HG02763 (cell line): ENCODE measurements at regions not wholly inside any gene's neighbourhood (a gene's known extent, or its start where the extent isn't known, plus 50 kb on each side); places are given as distances from the start of the nearest gene placed in this dataset.

ENCODE experiments used
- ATAC-seq: cut with Tn5 transposase; IDR thresholded peaks from one replicate; pipeline ENCODE4 v1.9.1; 2021; ENCODE audit warnings: mild to moderate bottlenecking, moderate library complexity; ENCODE audit not compliant: unreplicated experiment

DNA sequence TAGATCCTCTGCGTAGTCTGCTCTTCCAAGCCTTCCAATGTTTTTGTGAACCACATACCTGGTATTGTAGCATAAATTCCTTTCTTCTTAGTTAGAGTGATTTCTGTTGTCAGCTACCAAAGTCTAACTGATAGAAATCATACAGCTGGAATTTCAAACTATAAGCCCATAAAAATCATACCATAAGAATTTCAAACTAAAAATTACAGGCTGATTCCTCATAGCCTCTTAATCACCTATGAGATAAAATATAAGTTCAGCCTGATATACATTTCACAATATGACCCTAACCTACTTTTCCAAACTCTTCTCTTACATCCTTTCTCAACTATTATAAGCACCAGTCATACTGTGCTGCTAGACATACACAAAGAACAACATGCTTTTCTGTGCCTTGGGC, 64.8 kb downstream of the PTHLH start:
- ATAC-seq, result no peak

DNA sequence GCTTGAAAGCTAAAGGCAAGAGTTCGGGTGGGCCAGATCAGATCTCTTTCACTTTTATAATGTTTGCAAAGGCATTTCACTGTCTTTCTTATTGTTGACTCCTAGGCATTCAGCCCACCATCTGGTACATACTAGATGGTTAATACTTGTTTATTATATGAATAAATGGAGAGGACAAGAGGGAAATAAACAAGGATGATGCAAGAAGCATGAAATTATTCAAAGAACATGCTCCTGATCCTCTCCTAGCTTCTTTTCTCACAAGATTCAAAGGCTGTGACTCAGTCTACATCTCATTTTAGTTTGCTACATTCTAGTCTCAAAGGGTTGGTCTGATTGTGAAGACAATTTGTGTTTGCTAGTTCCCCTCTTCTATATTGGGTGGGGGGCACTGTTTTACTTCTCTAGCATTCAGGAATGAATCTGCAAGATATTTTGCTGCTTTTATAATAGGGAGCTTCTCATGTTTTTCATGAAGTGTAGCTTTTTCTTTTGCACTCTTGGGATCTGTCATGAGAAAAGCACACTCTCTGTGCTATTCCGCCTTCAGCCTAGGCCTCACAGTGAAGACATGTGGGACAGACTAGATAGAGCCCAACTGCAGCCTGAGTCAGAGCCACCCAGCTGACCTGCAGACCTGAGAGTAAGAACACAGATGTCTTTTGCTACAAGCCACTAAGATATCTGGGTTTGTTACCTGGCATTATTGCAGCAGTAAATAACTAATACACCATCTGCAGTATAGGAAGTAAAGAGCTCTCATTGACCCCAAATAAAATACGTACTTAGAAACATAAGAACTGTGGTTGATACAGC, 65.7 kb downstream of the PTHLH start:
- no peak for ATAC-seq

DNA sequence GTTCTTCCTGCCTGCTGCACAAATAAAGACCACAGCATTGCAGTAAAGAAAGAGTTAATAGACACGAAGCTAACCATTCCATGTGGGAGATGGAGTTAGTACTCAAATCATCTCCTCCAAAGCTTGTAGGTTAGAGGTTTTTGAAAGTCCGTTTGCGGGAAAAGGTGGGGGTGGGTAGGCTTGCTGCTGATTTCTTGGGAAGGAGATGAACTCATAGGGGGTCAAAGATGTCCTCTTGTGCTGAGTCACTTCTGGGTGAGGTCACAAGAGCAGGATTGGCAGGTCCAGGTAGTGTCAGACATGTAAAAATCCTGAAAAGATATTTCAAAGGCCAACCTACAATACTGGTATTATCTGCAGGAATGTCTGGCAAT, 66.4 kb downstream of the PTHLH start:
- no peak for ATAC-seq

- ATAC-seq, result no peak
These were observed 67.0 kb downstream of the PTHLH start for GRCh38 chr12:27905285-27906126.

- no peak for ATAC-seq
These were observed 69.9 kb downstream of the PTHLH start for GRCh38 chr12:27902651-27903050.

- ATAC-seq, result no peak
These were observed 70.6 kb downstream of the PTHLH start for GRCh38 chr12:27901959-27902358.

DNA sequence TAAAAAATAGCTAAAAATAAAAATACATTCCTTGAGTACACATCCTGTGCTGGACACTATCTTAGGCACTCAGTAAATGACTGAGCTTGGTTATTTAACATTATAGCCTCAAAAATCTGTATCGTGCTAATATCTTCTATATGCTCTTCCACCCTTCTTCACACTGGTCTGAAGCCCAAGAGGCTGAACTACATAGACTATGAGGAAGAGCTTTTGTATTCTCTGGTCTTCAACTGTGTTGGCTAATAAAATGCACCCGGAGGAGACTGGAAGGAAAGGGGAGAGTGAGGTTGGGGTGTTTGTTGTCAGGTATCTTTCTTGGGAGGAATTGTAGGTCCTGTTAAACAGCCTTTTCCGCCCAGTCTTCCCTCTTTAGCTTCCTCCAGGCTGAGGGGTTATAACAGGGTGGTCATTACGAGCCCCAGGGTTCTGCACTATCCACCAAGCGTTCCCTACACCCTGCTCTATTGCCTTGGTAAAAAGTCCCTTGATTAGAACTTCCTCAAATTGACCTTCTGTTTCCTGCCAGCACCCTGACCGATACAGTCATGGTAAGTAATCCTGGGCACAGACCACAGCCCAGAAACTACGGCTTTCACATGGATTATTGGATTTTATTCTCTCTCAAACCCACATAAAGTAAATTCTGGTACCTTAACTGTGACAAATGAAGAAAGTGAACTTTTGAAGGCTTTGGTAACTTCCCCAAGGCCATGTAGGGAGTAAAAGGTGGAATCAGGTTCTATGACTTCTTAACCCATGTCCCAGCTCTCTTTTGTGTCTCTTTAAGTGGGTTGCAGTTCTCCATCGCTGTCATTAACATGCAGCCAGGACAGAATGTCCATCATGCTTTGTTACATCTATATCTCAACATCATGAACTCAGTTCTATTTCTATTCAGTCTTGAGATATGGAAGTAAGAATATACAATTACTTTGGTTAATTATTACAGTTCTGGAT, 71.3 kb downstream of the PTHLH start:
- ATAC-seq, result peak; percentile 54

GRCh38 chr12:27899151-27899661, 73.3 kb downstream of the PTHLH start:
- no peak for ATAC-seq

GRCh38 chr12:27898022-27898421, 74.5 kb downstream of the PTHLH start:
- ATAC-seq, result no peak

- ATAC-seq, result no peak
These were observed 76.0 kb downstream of the PTHLH start for GRCh38 chr12:27896419-27896990.

GRCh38 chr12:27894309-27894708, 78.2 kb downstream of the PTHLH start:
- ATAC-seq, result no peak

- ATAC-seq, result no peak
These were observed 92.8 kb downstream of the PTHLH start for GRCh38 chr12:27879708-27880107.

DNA sequence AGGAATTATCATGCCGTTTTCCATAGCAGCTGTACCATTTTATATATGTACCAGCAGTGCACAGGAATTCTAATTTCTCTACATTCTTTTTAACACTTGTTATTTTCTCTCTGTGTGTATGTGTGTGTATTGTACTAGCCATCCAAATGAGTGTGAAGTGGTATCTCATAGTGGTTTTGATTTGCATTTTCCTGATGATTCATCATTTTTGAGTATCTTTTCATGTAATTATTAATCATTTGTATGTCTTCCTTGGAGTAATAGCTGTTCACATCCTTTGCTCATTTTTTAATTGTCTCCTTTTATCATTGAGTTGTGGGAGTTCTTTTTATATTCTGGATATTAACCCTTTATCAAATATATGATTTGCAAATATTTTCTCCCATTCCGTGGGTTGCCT, 95.6 kb upstream of the MANSC4 start:
- ATAC-seq, result no peak

DNA sequence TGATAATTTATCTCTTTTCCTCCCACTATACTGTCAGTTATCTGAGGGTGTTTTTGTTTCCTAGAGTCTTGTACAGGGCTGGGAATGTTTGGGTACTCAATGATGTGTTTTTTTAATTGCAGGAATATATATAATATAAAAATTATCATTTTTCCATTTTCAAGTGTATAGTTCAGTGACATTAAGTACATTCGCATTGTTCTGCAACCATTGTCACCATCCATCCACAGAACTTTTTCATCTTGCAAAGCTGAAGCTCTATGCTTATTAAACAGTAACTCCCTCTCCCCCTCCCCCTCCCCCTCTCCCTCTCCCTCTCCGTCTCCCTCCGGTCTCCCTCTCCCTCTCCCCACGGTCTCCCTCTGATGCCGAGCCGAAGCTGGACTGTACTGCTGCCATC, 93.0 kb upstream of the MANSC4 start:
- no peak for ATAC-seq

GRCh38 chr12:27871946-27872345, 91.9 kb upstream of the MANSC4 start:
- no peak for ATAC-seq

GRCh38 chr12:27870939-27871338, 90.9 kb upstream of the MANSC4 start:
- no peak for ATAC-seq

DNA sequence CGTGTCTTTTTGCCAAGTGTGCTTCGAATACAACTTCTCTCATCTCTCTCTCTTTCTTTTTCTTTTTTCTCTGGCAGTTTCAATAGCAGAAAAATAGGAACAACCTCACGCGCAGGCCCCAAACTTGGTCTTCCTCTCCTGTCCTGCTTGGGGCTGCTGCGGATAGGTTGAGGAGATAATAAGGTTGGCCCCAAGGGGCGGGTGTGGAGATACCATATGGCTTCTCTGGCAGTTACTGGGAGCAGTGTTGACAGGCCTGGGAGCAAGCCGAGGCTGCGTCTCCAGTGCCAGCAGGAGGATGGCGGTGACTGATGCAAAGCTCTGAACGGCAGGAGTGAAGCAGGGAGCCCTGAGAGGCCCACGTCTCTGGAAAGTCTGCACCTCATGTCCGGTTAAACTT, 89.5 kb upstream of the MANSC4 start:
- no peak for ATAC-seq

DNA sequence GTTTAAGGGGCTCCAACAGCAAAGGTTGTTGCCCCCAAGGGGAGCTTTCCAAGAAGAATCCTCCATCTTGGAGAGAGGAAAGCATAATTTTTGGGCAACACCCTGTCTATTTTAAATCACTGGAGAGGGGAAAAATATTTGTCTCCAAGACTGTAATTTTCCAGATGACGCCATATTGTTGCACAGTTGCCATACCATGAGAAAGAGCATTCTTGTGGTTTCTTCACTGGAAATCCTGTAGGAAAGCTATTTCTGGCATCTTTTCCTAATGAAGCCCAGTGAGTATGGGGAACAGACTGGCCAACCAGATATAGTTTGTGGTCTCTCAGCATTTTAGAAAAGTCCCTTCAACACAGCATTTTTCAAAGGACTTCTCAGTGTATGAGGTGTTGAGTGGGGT, 88.1 kb upstream of the MANSC4 start:
- ATAC-seq, result no peak

DNA sequence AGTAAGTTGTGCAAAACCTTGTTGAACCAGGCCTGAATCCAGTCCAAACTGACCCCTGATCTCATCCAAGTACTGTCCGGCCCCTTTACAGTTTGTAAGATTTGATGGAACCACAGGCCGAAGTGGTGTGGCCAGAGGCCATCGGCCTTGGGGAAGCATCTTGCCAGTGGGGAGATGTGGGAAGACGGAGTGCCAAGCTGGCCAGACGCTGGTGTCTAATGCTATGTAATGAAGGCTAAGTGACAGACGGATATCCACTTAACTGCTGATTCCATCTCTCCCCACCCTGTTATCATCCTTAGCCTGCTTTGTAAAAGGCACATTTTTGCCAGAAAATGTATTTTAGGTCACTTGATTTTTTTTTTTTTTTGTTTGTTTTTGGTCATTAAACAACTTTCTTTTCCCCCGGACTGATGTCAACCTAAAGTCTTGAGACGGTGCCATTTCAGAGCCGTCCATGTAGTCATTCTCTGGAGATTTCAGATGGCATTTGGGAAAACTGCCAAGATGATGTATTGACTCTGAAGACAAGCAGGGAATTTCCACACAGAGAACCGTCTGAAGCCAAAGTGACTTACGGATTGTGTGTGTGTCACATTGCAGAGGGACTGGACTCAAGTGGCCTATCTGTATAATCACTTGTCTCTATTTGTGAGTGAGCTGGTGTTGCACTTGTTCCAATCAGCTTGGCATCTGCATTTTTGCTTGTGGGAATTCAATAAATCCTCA, 86.5 kb upstream of the MANSC4 start:
- no peak for ATAC-seq

DNA sequence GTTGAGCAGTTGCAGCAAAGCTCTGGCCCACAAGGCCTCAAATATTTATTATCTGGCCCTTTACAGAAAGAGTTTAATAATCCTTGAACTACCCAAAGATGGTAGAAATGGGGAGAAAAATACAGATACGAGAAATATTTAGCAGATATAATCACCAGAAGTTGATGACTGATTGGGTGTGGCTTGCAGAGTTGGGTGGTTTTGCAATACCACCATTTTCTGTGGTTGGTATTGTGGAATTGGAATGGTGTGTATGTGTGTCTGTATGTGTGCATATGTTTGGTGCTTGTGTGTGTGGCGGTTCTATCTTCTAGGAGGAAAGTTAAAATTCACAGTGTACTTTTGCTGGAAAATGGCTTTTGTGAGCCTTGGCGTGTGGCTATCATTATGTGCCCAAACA, 85.4 kb upstream of the MANSC4 start:
- no peak for ATAC-seq
